OCI-M2 (cell line): ENCODE measurements at regions not wholly inside any gene's neighbourhood (a gene's known extent, or its start where the extent isn't known, plus 50 kb on each side); places are given as distances from the start of the nearest gene placed in this dataset.
"Not testable (repeated sequence)": the region's sequence is repeated elsewhere in the genome, so short reads cannot be mapped to it uniquely, and the experiment has no call there.

Source experiments
- DNase-seq: peaks from one replicate; lab custom pipeline; 2025; ENCODE audit not compliant: unreplicated experiment; lab: John Stamatoyannopoulos, UW

- DNase-seq, result peak; percentile 38
These were observed 149.5 kb upstream of the SLC38A2 start for GRCh38 chr12:46522071-46522470.

- DNase-seq, result no peak
These were observed 148.6 kb upstream of the SLC38A2 start for GRCh38 chr12:46521145-46521544.

GRCh38 chr12:46519407-46519806 is 146.8 kb upstream of the SLC38A2 start:
- DNase-seq, result no peak

DNA sequence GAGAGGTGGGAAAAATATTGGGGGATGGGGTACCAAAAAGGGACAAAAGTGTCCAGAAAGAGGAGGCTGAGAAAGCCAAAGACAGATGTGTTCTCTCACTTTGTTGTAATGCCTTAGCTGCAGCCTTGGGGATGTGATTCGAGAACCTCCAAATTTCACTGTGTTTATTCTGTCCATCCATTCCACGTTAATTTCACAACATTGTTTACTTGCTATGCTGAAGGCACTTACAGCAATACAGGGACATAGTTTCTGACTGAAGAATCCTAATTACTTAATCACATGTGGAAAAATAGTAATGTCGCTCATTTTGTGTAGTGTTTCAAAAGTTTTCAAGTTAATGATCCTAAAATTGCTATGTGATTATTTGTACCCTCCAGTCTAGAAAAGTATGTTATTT is 146.2 kb upstream of the SLC38A2 start:
- no peak for DNase-seq

- DNase-seq, result no peak
These were observed 145.6 kb upstream of the SLC38A2 start for GRCh38 chr12:46518169-46518568.

GRCh38 chr12:46517579-46517962 is 145.0 kb upstream of the SLC38A2 start:
- no peak for DNase-seq

- DNase-seq, result no peak
These were observed 144.5 kb upstream of the SLC38A2 start for GRCh38 chr12:46516933-46517578.

- DNase-seq, result no peak
These were observed 143.8 kb upstream of the SLC38A2 start for GRCh38 chr12:46516238-46516932.

DNA sequence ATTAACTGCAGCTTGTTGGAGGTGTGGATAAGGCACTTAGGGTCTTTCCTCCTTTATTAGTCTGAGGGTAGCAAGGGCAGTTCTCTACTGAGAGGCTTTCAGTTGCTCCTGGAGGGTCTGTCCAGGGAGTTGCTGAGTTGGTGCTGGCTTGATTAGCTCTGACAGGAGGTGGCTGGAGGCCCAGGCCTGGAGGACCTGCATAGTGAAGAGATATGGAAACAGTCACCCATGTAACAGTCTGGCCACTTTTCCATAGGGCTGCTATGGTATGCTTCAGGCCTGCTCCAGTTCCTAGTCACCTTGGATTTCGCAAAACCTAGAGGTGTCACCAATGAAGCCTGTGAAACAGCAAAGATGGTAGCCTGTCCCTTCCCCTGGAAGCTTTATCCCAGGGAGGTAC is 143.3 kb upstream of the SLC38A2 start:
- no peak for DNase-seq

- no peak for DNase-seq
These were observed 142.3 kb upstream of the SLC38A2 start for GRCh38 chr12:46514886-46515285.

DNA sequence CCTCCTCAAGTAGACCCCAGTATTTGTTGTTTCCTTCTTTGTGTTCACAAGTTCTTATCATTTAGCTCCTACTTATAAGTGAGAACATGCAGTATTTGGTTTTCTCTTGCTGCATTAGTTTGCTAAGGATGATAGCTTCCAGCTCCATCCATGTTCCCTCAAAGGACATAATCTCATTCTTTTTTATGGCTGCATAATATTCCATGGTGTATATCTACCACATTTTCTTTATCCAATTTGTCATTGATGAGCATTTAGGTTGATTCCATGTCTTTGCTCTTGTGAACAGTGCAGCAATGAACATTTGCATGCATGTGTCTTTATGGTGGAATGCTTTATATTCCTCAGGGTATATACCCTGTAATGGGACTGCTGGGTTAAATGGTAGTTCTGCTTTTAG is 137.7 kb upstream of the SLC38A2 start:
- DNase-seq, result not testable (repeated sequence)

DNA sequence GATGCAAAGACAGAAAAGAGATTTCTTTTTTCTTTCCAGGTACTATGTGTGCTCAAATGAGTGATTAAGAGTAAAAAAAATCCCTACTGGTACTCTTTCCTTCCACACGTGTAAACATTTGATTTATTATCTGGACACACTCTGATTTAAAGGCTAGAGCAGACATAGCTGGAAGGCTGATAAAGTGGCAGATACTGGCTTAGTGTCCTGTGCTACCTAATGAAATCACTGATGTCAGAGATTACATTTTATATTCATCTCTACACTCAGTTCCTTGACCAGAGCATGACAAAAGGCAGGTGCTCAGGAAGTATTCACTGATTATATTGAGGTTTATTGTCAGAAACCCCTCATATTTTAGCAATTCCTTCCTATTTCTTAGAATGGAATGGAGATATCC is 136.6 kb upstream of the SLC38A2 start:
- no peak for DNase-seq

GRCh38 chr12:46508651-46509050 is 136.1 kb upstream of the SLC38A2 start:
- DNase-seq, result no peak

GRCh38 chr12:46507766-46508165 is 135.2 kb upstream of the SLC38A2 start:
- no peak for DNase-seq

GRCh38 chr12:46506961-46507360 is 134.4 kb upstream of the SLC38A2 start:
- no peak for DNase-seq

DNA sequence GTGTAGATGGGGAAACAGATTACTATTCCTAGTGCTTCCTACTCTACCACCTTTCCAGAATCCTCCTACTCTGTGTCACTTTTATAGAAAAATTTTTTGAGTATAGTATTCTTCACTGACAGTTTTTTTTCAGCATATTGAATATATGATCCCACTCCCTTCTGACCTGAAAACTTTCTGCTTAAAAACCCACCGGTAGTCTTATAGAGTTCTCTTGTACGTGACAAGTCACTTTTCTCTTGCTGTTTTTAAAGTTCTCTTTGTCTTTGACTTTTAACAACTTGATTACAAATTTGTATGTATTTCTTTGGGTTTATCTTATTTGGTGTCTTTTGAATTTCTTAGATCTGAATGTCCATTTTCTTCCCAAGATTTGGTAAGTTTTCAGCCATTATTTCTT is 133.6 kb upstream of the SLC38A2 start:
- DNase-seq, result no peak

DNA sequence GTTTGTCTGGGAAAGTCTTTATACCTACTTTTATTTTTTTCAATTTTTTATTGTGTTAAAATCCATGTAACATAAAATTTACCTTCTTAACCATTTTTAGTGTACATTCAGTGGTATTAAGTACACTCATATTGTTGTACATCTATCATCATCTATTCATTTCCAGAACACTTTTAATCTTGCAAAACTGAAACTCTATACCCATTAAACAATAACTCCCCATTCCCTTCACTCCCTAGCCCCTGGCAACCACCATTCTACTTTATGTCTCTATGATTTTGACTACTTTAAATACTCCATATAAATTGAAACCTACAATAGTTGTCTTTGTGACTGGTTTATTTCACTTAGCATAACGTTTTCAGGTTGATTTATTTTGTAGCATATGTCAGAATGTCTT is 131.9 kb upstream of the SLC38A2 start:
- DNase-seq, result no peak

GRCh38 chr12:46503637-46504175 is 131.1 kb upstream of the SLC38A2 start:
- DNase-seq, result no peak

GRCh38 chr12:46500673-46501072 is 128.1 kb upstream of the SLC38A2 start:
- DNase-seq, result no peak

DNA sequence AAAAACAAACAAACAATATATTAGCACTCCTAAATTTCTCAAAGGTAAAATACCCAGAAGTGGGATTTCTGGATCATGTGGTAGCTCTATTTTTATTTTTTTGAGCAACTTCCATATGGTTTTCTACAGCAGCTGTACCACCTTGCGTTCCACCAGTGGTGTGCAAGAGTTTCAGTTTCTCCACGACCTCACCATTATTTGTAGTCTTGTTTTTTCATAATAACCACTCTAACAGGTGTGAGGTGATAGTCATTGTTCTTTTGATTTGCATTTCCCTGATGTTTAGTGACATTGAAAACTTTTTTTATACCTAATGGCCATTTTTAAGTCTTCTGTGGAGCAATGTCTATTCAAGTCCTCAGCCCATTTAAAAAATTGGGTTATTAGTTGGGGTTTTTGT is 127.3 kb upstream of the SLC38A2 start:
- no peak for DNase-seq

DNA sequence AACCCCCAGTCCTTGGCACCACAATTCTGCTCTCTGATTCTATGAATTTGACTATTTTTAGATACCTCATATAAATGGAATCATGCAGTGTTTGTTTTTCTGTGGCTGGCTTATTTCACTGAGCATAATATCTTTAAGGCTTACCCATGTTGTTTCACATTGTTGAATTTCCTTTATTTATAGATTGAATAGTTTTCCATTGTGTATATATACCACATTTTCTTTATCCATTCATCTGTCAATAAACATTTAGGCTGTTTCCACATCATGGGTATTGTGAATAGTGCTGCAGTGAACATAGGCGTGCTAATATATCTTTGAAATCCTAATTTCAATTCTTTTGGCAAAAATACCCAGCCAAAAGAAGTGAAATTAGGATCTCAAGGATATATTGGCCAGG is 126.7 kb upstream of the SLC38A2 start:
- no peak for DNase-seq

DNA sequence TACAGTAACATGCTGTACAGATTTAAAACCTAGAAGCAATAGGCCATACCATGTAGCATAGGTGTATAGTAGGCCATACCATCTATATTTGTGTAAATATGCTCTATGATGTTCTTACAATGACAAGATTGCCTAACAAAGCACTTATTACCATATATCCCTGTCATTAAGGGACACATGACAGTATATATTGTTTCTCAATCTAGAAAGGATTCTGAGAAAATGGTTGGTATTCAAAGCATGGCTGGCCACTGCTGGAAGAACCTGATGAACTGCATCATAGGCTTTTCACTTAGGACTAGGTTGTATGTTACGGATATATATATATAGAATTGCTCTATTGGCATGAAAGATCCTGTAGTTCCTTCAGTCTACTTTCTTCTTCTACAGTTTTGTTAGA is 125.2 kb upstream of the SLC38A2 start:
- DNase-seq, result no peak

GRCh38 chr12:46494424-46494823 is 121.9 kb upstream of the SLC38A2 start:
- no peak for DNase-seq
